T-helper 17 cell (primary cell): ENCODE measurements at regions not wholly inside any gene's neighbourhood (a gene's known extent, or its start where the extent isn't known, plus 50 kb on each side); places are given as distances from the start of the nearest gene placed in this dataset.

ENCODE experiments used
- ATAC-seq: fragments of 150-1000 bp; cut with Tn5 transposase; 2 replicates; pipeline ENCODE4 v1.10.0; 2021; ENCODE audit warnings: mild to moderate bottlenecking, moderate library complexity
- DNase-seq, 3 donors: peaks; one replicate each; pipeline versions ENCODE4 v3.0.0 to v3.0.0-alpha.2; 2020 to 2021
- H3K9me3 ChIP-seq: one replicate; pipeline ENCODE4 v1.7.0; 2013; ENCODE audit warnings: low read length, mild to moderate bottlenecking; ENCODE audit not compliant: control insufficient read depth, poor library complexity, severe bottlenecking
- H3K27ac Mint-ChIP-seq: one replicate; pipeline ENCODE4 v1.8.0; 2022; ENCODE audit warnings: mild to moderate bottlenecking, moderate library complexity, mixed read lengths
- H3K27me3 Mint-ChIP-seq: one replicate; pipeline ENCODE4 v1.8.0; 2022; ENCODE audit warnings: mixed read lengths
- H3K36me3 Mint-ChIP-seq: one replicate; pipeline ENCODE4 v1.8.0; 2022; ENCODE audit warnings: low read depth, mixed read lengths
- H3K4me1 Mint-ChIP-seq: one replicate; pipeline ENCODE4 v1.8.0; 2022; ENCODE audit warnings: mild to moderate bottlenecking, mixed read lengths
- H3K4me3 Mint-ChIP-seq: one replicate; pipeline ENCODE4 v1.8.0; 2022; ENCODE audit warnings: mild to moderate bottlenecking, moderate library complexity, mixed read lengths

GRCh38 chr12:92035477-92035876, 110.2 kb downstream of the BTG1 start:
- no peaks in the 10 kb centered on the region for H3K27me3 Mint-ChIP-seq
- peaks cover 5% of the 10 kb centered on the region for H3K9me3 ChIP-seq
- H3K36me3 Mint-ChIP-seq = peaks cover 2% of the 10 kb centered on the region
- peak overlapping the region; percentile 100 for H3K27ac Mint-ChIP-seq
- DNase-seq (no peak), ATAC-seq (no peak)
- H3K4me1 Mint-ChIP-seq = peaks cover 53% of the 10 kb centered on the region
- H3K4me3 Mint-ChIP-seq = peak overlapping the region; percentile 98

GRCh38 chr12:92034858-92035401, 110.7 kb downstream of the BTG1 start:
- H3K36me3 Mint-ChIP-seq = peaks cover 2% of the 10 kb centered on the region
- H3K4me3 Mint-ChIP-seq = peak overlapping the region; percentile 98
- H3K27ac Mint-ChIP-seq = peak overlapping the region; percentile 100
- ATAC-seq = peak; percentile 55
- H3K27me3 Mint-ChIP-seq = no peaks in the 10 kb centered on the region
- peaks cover 5% of the 10 kb centered on the region for H3K9me3 ChIP-seq
- peaks cover 55% of the 10 kb centered on the region for H3K4me1 Mint-ChIP-seq
- peak in 2 of 3 donors; percentile 16 to 27 for DNase-seq

- Mint-ChIP-seq H3K4me3 (peak overlapping the region; percentile 98), H3K27me3 (no peaks in the 10 kb centered on the region), H3K36me3 (peaks cover 2% of the 10 kb centered on the region), H3K4me1 (peaks cover 59% of the 10 kb centered on the region), H3K27ac (peak overlapping the region; percentile 100)
- DNase-seq (no peak), ATAC-seq (no peak)
- H3K9me3 ChIP-seq = peaks cover 5% of the 10 kb centered on the region
Measured at GRCh38 chr12:92034083-92034482, 111.6 kb downstream of the BTG1 start.

- DNase-seq = no peak
- peaks cover 5% of the 10 kb centered on the region for H3K9me3 ChIP-seq
- Mint-ChIP-seq H3K27me3 (no peaks in the 10 kb centered on the region), H3K4me1 (peaks cover 63% of the 10 kb centered on the region), H3K4me3 (peak overlapping the region; percentile 13), H3K36me3 (peaks cover 6% of the 10 kb centered on the region), H3K27ac (peak overlapping the region; percentile 90)
- no peak for ATAC-seq
Measured at GRCh38 chr12:92032965-92033364, 112.7 kb downstream of the BTG1 start.

- Mint-ChIP-seq H3K4me1 (peaks cover 62% of the 10 kb centered on the region), H3K36me3 (peaks cover 6% of the 10 kb centered on the region), H3K4me3 (peak overlapping the region; percentile 3), H3K27me3 (no peaks in the 10 kb centered on the region), H3K27ac (peak overlapping the region; percentile 90)
- no peak for ATAC-seq
- H3K9me3 ChIP-seq = peaks cover 3% of the 10 kb centered on the region
- DNase-seq = no peak
Measured at GRCh38 chr12:92032101-92032500, 113.5 kb downstream of the BTG1 start.

GRCh38 chr12:92030618-92031017, 115.0 kb downstream of the BTG1 start:
- Mint-ChIP-seq H3K27ac (peak overlapping the region; percentile 90), H3K4me3 (peak overlapping the region; percentile 85), H3K4me1 (peaks cover 50% of the 10 kb centered on the region), H3K27me3 (no peaks in the 10 kb centered on the region), H3K36me3 (peaks cover 6% of the 10 kb centered on the region)
- peaks cover 3% of the 10 kb centered on the region for H3K9me3 ChIP-seq
- DNase-seq (peak; percentile 19 to 39 (median 37)), ATAC-seq (peak; percentile 93)

- ATAC-seq (no peak), DNase-seq (no peak)
- H3K27me3 Mint-ChIP-seq = no peaks in the 10 kb centered on the region
- H3K9me3 ChIP-seq = peaks cover 3% of the 10 kb centered on the region
- H3K27ac Mint-ChIP-seq = peak overlapping the region; percentile 90
- H3K36me3 Mint-ChIP-seq = peaks cover 5% of the 10 kb centered on the region
- peak overlapping the region; percentile 85 for H3K4me3 Mint-ChIP-seq
- H3K4me1 Mint-ChIP-seq = peaks cover 48% of the 10 kb centered on the region
Measured at GRCh38 chr12:92029902-92030586, 115.6 kb downstream of the BTG1 start.

- peaks cover 3% of the 10 kb centered on the region for H3K9me3 ChIP-seq
- H3K36me3 Mint-ChIP-seq = peaks cover 3% of the 10 kb centered on the region
- peaks cover 43% of the 10 kb centered on the region for H3K4me1 Mint-ChIP-seq
- peak overlapping the region; percentile 90 for H3K27ac Mint-ChIP-seq
- H3K4me3 Mint-ChIP-seq = peak overlapping the region; percentile 19
- no peaks in the 10 kb centered on the region for H3K27me3 Mint-ChIP-seq
- DNase-seq (no peak), ATAC-seq (no peak)
Measured at GRCh38 chr12:92029136-92029535, 116.5 kb downstream of the BTG1 start.

- peaks cover 3% of the 10 kb centered on the region for H3K9me3 ChIP-seq
- ATAC-seq (no peak), DNase-seq (no peak)
- Mint-ChIP-seq H3K36me3 (peaks cover 3% of the 10 kb centered on the region), H3K27me3 (no peaks in the 10 kb centered on the region), H3K4me3 (no peak overlapping the region), H3K27ac (peak overlapping the region; percentile 90), H3K4me1 (peaks cover 39% of the 10 kb centered on the region)
Measured at GRCh38 chr12:92028441-92028709, 117.3 kb downstream of the BTG1 start.

- Mint-ChIP-seq H3K27ac (peak overlapping the region; percentile 90), H3K27me3 (no peaks in the 10 kb centered on the region), H3K4me1 (peaks cover 38% of the 10 kb centered on the region), H3K36me3 (peaks cover 3% of the 10 kb centered on the region), H3K4me3 (no peak overlapping the region)
- no peak for ATAC-seq
- DNase-seq = no peak
- H3K9me3 ChIP-seq = peaks cover under 1% of the 10 kb centered on the region
Measured at GRCh38 chr12:92027701-92028440, 117.8 kb downstream of the BTG1 start.

- H3K4me3 Mint-ChIP-seq = no peak overlapping the region
- H3K27me3 Mint-ChIP-seq = no peaks in the 10 kb centered on the region
- H3K4me1 Mint-ChIP-seq = peaks cover 38% of the 10 kb centered on the region
- no peaks in the 10 kb centered on the region for H3K9me3 ChIP-seq
- ATAC-seq (no peak), DNase-seq (no peak)
- peak overlapping the region; percentile 90 for H3K27ac Mint-ChIP-seq
- H3K36me3 Mint-ChIP-seq = peaks cover 3% of the 10 kb centered on the region
Measured at GRCh38 chr12:92027243-92027642, 118.4 kb downstream of the BTG1 start.

- H3K9me3 ChIP-seq = no peaks in the 10 kb centered on the region
- Mint-ChIP-seq H3K36me3 (peaks cover 3% of the 10 kb centered on the region), H3K4me1 (peaks cover 33% of the 10 kb centered on the region), H3K27ac (peak overlapping the region; percentile 22), H3K4me3 (no peak overlapping the region), H3K27me3 (no peaks in the 10 kb centered on the region)
- no peak for DNase-seq
- ATAC-seq = no peak
Measured at GRCh38 chr12:92025462-92026207, 120.0 kb downstream of the BTG1 start.

GRCh38 chr12:92022093-92022492, 123.6 kb downstream of the BTG1 start:
- Mint-ChIP-seq H3K4me3 (no peak overlapping the region), H3K27ac (no peak overlapping the region), H3K4me1 (peaks cover 15% of the 10 kb centered on the region), H3K27me3 (no peaks in the 10 kb centered on the region), H3K36me3 (no peaks in the 10 kb centered on the region)
- ATAC-seq (no peak), DNase-seq (no peak)
- no peaks in the 10 kb centered on the region for H3K9me3 ChIP-seq
